ENCODE measurements at regions not wholly inside any gene's neighbourhood (a gene's known extent, or its start where the extent isn't known, plus 50 kb on each side); places are given as distances from the start of the nearest gene placed in this dataset.

DNA sequence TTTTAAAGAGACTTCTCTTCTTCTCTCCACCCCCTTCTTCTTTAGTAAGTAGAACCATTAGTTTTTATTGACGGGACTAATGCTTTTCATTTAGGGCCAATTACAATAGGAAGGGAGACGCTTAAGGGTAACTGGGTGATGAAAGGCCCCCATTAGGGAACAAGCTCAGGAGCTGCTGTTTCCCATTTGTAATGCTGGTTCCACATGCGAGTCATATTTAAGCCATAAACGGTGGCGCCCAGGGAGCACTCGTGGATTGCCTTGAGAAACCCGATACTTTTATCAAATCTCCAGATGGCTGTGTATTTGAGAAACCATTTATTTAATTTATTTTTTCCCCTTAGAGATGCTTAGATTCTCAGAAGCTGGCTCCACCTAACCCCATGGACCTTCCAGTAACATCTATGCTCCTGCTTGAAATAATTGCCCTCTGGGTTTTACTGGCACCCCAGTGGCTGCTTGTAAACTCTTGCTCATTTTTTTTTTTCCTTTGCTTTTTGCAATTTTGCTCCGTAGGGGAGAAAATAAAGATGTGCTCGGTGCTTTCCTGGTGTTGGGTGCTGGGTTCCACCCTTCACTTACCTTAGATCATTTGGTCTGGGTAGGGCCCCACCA is 124.2 kb upstream of the MSX1 start:
- H3K4me3 Mint-ChIP-seq, result no peak overlapping the region

DNA sequence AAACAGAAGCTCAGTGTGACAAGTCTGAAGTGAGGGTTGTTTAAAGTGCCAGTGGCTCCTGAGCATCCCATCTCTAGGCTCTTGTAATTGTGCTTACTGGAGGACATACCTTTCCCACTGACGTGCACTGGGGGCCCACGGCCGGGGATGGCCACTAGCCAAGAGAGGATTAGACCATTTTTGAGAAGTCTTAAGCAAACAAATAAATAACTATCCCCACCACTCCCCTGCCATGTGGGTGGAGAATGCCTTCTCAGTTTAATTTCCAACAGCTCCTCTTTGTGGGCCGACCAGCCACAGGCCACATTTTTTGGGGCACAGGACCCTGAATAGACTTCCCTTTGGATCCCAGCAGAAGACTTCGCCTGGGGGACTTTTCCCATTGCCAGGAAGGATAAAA is 125.0 kb upstream of the MSX1 start:
- Mint-ChIP-seq H3K4me3 (no peak overlapping the region), H3K4me1 (peaks cover 64% of the 10 kb centered on the region), H3K36me3 (ENCODE audit: low read depth) (no peaks in the 10 kb centered on the region), H3K9me3 (no peaks in the 10 kb centered on the region), H3K27me3 (ENCODE audit: low read depth) (peaks cover 23% of the 10 kb centered on the region), H3K27ac (peak overlapping the region in 2 of 3 experiments; percentile 8)
- TF ChIP-seq, protein P1, sequence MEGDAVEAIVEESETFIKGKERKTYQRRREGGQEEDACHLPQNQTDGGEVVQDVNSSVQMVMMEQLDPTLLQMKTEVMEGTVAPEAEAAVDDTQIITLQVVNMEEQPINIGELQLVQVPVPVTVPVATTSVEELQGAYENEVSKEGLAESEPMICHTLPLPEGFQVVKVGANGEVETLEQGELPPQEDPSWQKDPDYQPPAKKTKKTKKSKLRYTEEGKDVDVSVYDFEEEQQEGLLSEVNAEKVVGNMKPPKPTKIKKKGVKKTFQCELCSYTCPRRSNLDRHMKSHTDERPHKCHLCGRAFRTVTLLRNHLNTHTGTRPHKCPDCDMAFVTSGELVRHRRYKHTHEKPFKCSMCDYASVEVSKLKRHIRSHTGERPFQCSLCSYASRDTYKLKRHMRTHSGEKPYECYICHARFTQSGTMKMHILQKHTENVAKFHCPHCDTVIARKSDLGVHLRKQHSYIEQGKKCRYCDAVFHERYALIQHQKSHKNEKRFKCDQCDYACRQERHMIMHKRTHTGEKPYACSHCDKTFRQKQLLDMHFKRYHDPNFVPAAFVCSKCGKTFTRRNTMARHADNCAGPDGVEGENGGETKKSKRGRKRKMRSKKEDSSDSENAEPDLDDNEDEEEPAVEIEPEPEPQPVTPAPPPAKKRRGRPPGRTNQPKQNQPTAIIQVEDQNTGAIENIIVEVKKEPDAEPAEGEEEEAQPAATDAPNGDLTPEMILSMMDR (IDR thresholded peaks at IDR 0.05; ENCODE audit: unreplicated experiment in 3 of 3), result no peak

More for the DNA sequence above, 124.2 kb upstream of the MSX1 start:
- Mint-ChIP-seq H3K4me1 (peaks cover 55% of the 10 kb centered on the region), H3K36me3 (ENCODE audit: low read depth) (no peaks in the 10 kb centered on the region), H3K27me3 (ENCODE audit: low read depth) (peaks cover 23% of the 10 kb centered on the region), H3K9me3 (no peaks in the 10 kb centered on the region), H3K27ac (peak overlapping the region in 2 of 3 experiments; percentile 85 to 93)
- TF ChIP-seq, protein P1 (IDR thresholded peaks at IDR 0.05; ENCODE audit: unreplicated experiment in 3 of 3), result no peak

DNA sequence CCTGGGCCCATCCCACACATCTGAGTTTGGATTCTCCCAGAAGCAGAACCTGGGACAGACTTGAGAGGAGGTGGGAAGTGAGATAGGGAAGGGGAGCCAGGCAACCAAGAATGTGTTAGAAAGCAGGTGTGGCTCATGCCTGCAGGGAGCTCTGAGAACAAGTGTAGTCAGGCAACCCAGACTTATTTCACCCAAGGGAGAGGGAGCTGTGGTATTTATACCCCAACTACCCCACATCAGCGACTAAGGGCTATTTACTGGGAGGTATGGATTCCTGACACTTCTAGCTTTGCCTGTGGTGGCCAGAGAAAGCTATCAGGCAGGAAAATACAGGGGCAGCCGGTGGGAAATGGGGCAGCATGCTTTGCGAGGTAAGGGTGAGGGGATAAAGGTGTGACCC is 125.8 kb upstream of the MSX1 start:
- TF ChIP-seq, protein P1 (IDR thresholded peaks at IDR 0.05; ENCODE audit: unreplicated experiment in 3 of 3), result no peak
- H3K4me1 Mint-ChIP-seq, result peaks cover 64% of the 10 kb centered on the region
- no peaks in the 10 kb centered on the region for H3K36me3 Mint-ChIP-seq (ENCODE audit: low read depth)
- H3K27me3 Mint-ChIP-seq (ENCODE audit: low read depth), result peaks cover 23% of the 10 kb centered on the region
- H3K4me3 Mint-ChIP-seq, result no peak overlapping the region
- peak overlapping the region in 1 of 3 experiments; percentile 53 for H3K27ac Mint-ChIP-seq
- no peaks in the 10 kb centered on the region for H3K9me3 Mint-ChIP-seq

DNA sequence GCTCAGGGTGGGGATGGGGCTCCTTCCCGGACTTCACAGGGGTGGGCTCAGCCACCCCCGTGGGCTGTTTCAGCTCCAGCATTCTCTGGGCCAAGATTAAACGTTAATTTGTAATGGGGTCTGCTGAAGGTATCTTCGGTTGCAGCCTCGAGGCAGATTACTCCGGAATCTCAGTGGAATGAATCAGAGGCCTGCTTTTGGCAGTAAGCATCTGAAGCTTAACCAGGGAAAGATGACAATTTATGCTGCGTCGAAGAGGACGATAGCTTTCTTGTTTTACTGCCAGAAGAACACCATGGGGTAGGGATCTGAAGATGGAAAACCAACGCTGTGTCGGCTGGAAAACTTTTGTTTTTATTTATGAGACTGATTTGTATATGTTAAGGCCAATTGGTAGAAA is 129.2 kb upstream of the MSX1 start:
- Mint-ChIP-seq H3K4me1 (peaks cover 59% of the 10 kb centered on the region), H3K27ac (peak overlapping the region in 2 of 3 experiments; percentile 60 to 68), H3K4me3 (no peak overlapping the region), H3K36me3 (ENCODE audit: low read depth) (peaks cover 20% of the 10 kb centered on the region), H3K9me3 (peaks cover 20% of the 10 kb centered on the region), H3K27me3 (ENCODE audit: low read depth) (peaks cover 21% of the 10 kb centered on the region)
- TF ChIP-seq, protein P1 (IDR thresholded peaks at IDR 0.05; ENCODE audit: unreplicated experiment in 3 of 3), result no peak

DNA sequence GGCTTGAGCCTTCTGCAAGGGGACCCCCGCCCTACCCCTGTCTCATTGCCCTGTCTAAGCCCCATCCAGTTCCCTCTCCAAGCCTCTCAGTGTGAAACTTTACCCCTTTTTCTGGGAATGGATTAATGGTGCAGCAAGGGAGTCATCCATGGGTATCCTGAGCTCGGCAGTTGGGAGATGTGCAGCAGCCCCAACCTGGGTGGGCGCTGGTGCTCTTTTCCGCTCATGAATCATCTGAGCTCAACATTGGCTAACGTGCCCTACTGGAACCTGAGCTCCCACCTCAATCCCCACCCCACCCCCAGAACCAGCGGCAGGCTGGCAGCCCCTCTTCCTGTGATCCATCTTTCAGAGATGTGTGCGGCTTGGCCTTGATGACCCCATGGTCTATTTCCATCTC is 130.3 kb upstream of the MSX1 start:
- TF ChIP-seq, protein P1 (IDR thresholded peaks at IDR 0.05; ENCODE audit: unreplicated experiment in 3 of 3), result no peak
- H3K36me3 Mint-ChIP-seq (ENCODE audit: low read depth), result peaks cover 24% of the 10 kb centered on the region
- peak overlapping the region in 1 of 3 experiments; percentile 68 for H3K27ac Mint-ChIP-seq
- no peak overlapping the region for H3K4me3 Mint-ChIP-seq
- H3K9me3 Mint-ChIP-seq, result peaks cover 24% of the 10 kb centered on the region
- peaks cover 51% of the 10 kb centered on the region for H3K4me1 Mint-ChIP-seq
- H3K27me3 Mint-ChIP-seq (ENCODE audit: low read depth), result peaks cover 10% of the 10 kb centered on the region

DNA sequence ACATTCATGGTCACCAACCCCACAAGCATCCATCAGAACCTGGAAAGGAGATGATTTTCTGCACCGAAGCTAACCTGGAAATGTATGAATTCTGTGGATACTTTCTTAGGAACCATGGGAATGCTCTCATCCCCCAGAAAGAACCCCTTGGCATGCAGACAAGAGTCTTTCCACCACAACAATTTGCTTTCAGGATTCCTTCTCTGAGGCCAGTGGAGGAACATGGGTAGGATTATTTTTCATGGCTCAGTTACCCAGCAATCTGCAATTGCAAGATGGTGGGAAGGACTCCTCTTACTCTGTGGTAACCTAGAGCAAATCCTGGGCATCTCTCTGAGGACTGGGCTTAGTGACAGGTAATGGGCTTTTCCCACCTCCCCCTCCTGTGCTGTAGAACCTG is 131.9 kb upstream of the MSX1 start:
- Mint-ChIP-seq H3K27me3 (ENCODE audit: low read depth) (no peaks in the 10 kb centered on the region), H3K9me3 (peaks cover 29% of the 10 kb centered on the region), H3K4me1 (peaks cover 46% of the 10 kb centered on the region), H3K27ac (peak overlapping the region in 1 of 3 experiments; percentile 44), H3K4me3 (no peak overlapping the region), H3K36me3 (ENCODE audit: low read depth) (peaks cover 27% of the 10 kb centered on the region)
- TF ChIP-seq, protein P1 (IDR thresholded peaks at IDR 0.05; ENCODE audit: unreplicated experiment in 3 of 3), result no peak

Measured in nephron (organoid).